Hepatocyte (in vitro differentiated cells): ENCODE measurements at regions not wholly inside any gene's neighbourhood (a gene's known extent, or its start where the extent isn't known, plus 50 kb on each side); places are given as distances from the start of the nearest gene placed in this dataset.

Experiments
- EZH2 ChIP-seq: fragments of 200-600 bp; sonication (generic); IDR thresholded peaks from 2 replicates; pipeline ENCODE4 v1.6.1; 2016; ENCODE audit warnings: antibody characterized with exemption, mild to moderate bottlenecking, borderline replicate concordance
- EZH2phosphoT487 ChIP-seq: fragments of 200-600 bp; sonication (generic); IDR thresholded peaks from one replicate; pipeline ENCODE4 v1.6.1; 2018; ENCODE audit warnings: antibody characterized with exemption, mild to moderate bottlenecking, low read depth, moderate library complexity; ENCODE audit not compliant: unreplicated experiment, severe bottlenecking
- TF ChIP-seq, protein P1 (sequence below): fragments of 200-600 bp; sonication (generic); IDR thresholded peaks from 2 replicates; pipeline ENCODE4 v1.5.1; 2016; ENCODE audit warnings: antibody characterized with exemption, mild to moderate bottlenecking; ENCODE audit not compliant: poor library complexity

DNA sequence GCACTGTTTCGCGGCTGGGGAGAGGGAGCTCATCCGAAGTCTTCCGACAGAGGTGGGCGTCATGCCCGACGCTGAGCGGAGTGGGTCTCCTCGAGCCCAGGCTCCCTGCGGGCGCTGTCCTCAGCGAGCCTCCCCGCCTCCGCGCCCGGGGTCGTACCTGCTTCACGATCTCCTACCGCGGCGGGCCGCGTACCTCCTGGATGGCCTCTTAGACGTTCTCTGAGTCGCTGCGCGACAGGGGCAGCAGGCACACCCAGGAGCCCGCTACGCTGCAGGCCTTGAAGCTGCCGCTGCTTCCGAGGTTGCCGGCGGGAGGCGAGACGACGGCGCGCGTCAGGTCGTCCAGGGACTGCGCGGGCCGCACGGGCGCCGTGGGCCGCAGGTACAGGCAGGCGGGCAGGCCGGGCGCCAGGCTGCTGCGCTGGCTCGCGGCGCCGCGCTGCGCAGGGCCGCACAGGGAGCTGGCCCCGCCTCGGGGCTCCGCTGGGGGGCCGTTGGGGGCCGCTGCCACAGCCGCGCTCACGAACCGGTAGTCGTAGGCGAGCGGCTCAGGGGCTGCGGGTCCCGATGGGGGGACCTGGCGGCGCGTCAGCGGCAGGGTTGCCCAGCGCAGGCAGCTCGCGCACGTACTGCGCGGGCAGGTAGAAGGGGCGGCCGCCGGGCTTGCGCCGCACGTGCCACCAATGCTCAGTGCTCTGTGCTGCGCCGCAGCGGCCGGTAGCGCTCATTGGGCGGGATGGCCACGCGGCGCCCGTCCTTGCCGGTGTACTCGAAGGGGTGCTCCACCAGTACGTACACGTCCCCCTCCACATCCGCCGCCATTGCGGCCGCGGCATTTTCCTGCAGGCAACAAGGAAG, 116.4 kb upstream of the SMURF2 start:
- TF ChIP-seq, protein P1, sequence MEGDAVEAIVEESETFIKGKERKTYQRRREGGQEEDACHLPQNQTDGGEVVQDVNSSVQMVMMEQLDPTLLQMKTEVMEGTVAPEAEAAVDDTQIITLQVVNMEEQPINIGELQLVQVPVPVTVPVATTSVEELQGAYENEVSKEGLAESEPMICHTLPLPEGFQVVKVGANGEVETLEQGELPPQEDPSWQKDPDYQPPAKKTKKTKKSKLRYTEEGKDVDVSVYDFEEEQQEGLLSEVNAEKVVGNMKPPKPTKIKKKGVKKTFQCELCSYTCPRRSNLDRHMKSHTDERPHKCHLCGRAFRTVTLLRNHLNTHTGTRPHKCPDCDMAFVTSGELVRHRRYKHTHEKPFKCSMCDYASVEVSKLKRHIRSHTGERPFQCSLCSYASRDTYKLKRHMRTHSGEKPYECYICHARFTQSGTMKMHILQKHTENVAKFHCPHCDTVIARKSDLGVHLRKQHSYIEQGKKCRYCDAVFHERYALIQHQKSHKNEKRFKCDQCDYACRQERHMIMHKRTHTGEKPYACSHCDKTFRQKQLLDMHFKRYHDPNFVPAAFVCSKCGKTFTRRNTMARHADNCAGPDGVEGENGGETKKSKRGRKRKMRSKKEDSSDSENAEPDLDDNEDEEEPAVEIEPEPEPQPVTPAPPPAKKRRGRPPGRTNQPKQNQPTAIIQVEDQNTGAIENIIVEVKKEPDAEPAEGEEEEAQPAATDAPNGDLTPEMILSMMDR, result no peak
- no peak for TF ChIP-seq EZH2phosphoT487
- no peak for TF ChIP-seq EZH2
